ENCODE measurements at regions not wholly inside any gene's neighbourhood (a gene's known extent, or its start where the extent isn't known, plus 50 kb on each side); places are given as distances from the start of the nearest gene placed in this dataset.
"Not testable (repeated sequence)": the region's sequence is repeated elsewhere in the genome, so short reads cannot be mapped to it uniquely, and the experiment has no call there.

- DNase-seq = no peak
Observed at GRCh38 chr12:127987199-127987901, 279.6 kb upstream of the TMEM132C start.

GRCh38 chr12:127991485-127991884 is 275.5 kb upstream of the TMEM132C start:
- DNase-seq = no peak

- DNase-seq = no peak
Observed at GRCh38 chr12:127998988-127999387, 268.0 kb upstream of the TMEM132C start.

- no peak for DNase-seq
Observed at GRCh38 chr12:128004383-128004938, 262.5 kb upstream of the TMEM132C start.

GRCh38 chr12:128007250-128007649 is 259.7 kb upstream of the TMEM132C start:
- no peak for DNase-seq

GRCh38 chr12:128008341-128008740 is 258.6 kb upstream of the TMEM132C start:
- DNase-seq = no peak

- DNase-seq = no peak
Observed at GRCh38 chr12:128009108-128009507, 257.9 kb upstream of the TMEM132C start.

- no peak for DNase-seq
Observed at GRCh38 chr12:128012110-128012509, 254.9 kb upstream of the TMEM132C start.

GRCh38 chr12:128015276-128015675 is 251.7 kb upstream of the TMEM132C start:
- DNase-seq = no peak

GRCh38 chr12:128018067-128018466 is 248.9 kb upstream of the TMEM132C start:
- no peak for DNase-seq

GRCh38 chr12:128019996-128020544 is 246.9 kb upstream of the TMEM132C start:
- no peak for DNase-seq

- DNase-seq = no peak
Observed at GRCh38 chr12:128021561-128021960, 245.4 kb upstream of the TMEM132C start.

GRCh38 chr12:128025589-128026245 is 241.3 kb upstream of the TMEM132C start:
- DNase-seq = no peak

- DNase-seq = no peak
Observed at GRCh38 chr12:128026696-128027574, 240.0 kb upstream of the TMEM132C start.

- DNase-seq = no peak
Observed at GRCh38 chr12:128033473-128033872, 233.5 kb upstream of the TMEM132C start.

- no peak for DNase-seq
Observed at GRCh38 chr12:128040971-128041370, 226.0 kb upstream of the TMEM132C start.

GRCh38 chr12:128042283-128042682 is 224.7 kb upstream of the TMEM132C start:
- not testable (repeated sequence) for DNase-seq

- DNase-seq = no peak
Observed at GRCh38 chr12:128042825-128043224, 224.1 kb upstream of the TMEM132C start.

- DNase-seq = no peak
Observed at GRCh38 chr12:128043317-128043716, 223.7 kb upstream of the TMEM132C start.

GRCh38 chr12:128047266-128048060 is 219.5 kb upstream of the TMEM132C start:
- DNase-seq = no peak

- DNase-seq = no peak
Observed at GRCh38 chr12:128052331-128052730, 214.6 kb upstream of the TMEM132C start.

GRCh38 chr12:128052777-128053176 is 214.2 kb upstream of the TMEM132C start:
- no peak for DNase-seq

All from hematopoietic multipotent progenitor cell treated with erythropoietin and hydrocortisone succinate and interleukin-3 and kit ligand, for 6 days (in vitro differentiated cells).